Upper lobe of left lung (tissue), 6 donors: ENCODE measurements at regions not wholly inside any gene's neighbourhood (a gene's known extent, or its start where the extent isn't known, plus 50 kb on each side); places are given as distances from the start of the nearest gene placed in this dataset.
"Not testable (repeated sequence)": the region's sequence is repeated elsewhere in the genome, so short reads cannot be mapped to it uniquely, and the experiment has no call there.

Source experiments
- ATAC-seq, 2 donors: fragments of 200-7000 bp; cut with Tn5 transposase; one replicate each; pipeline ENCODE4 v1.9.1; 2022; ENCODE audit warnings: mild to moderate bottlenecking in 2 of 2, moderate library complexity in 2 of 2; ENCODE audit not compliant: low FRiP score in 2 of 2
- DNase-seq, 2 donors: peaks; one replicate each; pipeline ENCODE4 v3.0.0-alpha.2; 2019 to 2020
- H3K27ac ChIP-seq, 4 donors: fragments of 200-600 bp; sonication (generic); one replicate each; pipeline ENCODE4 v1.5.1; 2016 to 2019
- H3K27me3 ChIP-seq, 4 donors: fragments of 200-600 bp; sonication (generic); one replicate each; pipeline ENCODE4 v1.5.1; 2017 to 2019
- H3K36me3 ChIP-seq, 4 donors: fragments of 200-600 bp; sonication (generic); one replicate each; pipeline ENCODE4 v1.5.1; 2016 to 2019
- H3K4me1 ChIP-seq, 4 donors: fragments of 200-600 bp; sonication (generic); one replicate each; pipeline ENCODE4 v1.5.1; 2018 to 2019
- H3K4me3 ChIP-seq, 4 donors: fragments of 200-600 bp; sonication (generic); one replicate each; pipeline ENCODE4 v1.5.1; 2017 to 2019; ENCODE audit warnings: mild to moderate bottlenecking in 2 of 4, moderate library complexity in 1 of 4
- H3K9me3 ChIP-seq, 4 donors: fragments of 200-600 bp; sonication (generic); one replicate each; pipeline ENCODE4 v1.5.1; 2018 to 2019
- CTCF ChIP-seq, 6 experiments: fragments of 450-650 bp in 4 of 6; fragments of 200-600 bp in 2 of 6; sonication (generic) in 2 of 6; IDR thresholded peaks; one replicate each; pipeline ENCODE4 v1.5.1; 2016 to 2019; ENCODE audit warnings: antibody characterized with exemption in 6 of 6
- EP300 ChIP-seq, 4 donors: sonication (generic); formaldehyde crosslinking; IDR thresholded peaks; one replicate each; pipeline ENCODE4 v1.5.1; 2017; ENCODE audit warnings: antibody characterized with exemption in 4 of 4, control low read depth in 2 of 4
- POLR2A ChIP-seq, 4 donors: fragments of 450-650 bp; IDR thresholded peaks; one replicate each; pipeline ENCODE4 v1.5.1; 2016 to 2017; ENCODE audit warnings: antibody characterized with exemption in 4 of 4, mild to moderate bottlenecking in 2 of 4
- POLR2AphosphoS5 ChIP-seq, 2 donors: sonication (generic); formaldehyde crosslinking; IDR thresholded peaks; one replicate each; pipeline ENCODE4 v1.5.1; 2017; ENCODE audit warnings: antibody characterized with exemption in 2 of 2
- WGBS, 2 donors: methylation state at CpG; one replicate each; pipeline ENCODE4 v1.1.5; 2017 to 2018; 5-methylcytosine and 5-hydroxymethylcytosine counted together
- donor health status: DM: no; HTN: no; CAD: no; lungs with moderate emphysema.
- donor health status: DM: no; HTN: yes; CAD: no; lungs with severe emphysema.

GRCh38 chr6:65988006-65988405 is 281.0 kb upstream of the EYS start:
- ATAC-seq: no peak
- TF ChIP-seq CTCF (IDR thresholded peaks at IDR 0.05) (no peak), POLR2AphosphoS5 (IDR thresholded peaks at IDR 0.05) (no peak), EP300 (IDR thresholded peaks at IDR 0.05) (no peak), POLR2A (IDR thresholded peaks at IDR 0.05) (no peak)
- 40 to 63% methylated on average over 1 of the region's 1 CpG for WGBS, 2 donors
- Histone ChIP-seq H3K4me1 (no peaks in the 10 kb centered on the region), H3K27me3 (no peaks in the 10 kb centered on the region), H3K27ac (no peak overlapping the region), H3K4me3 (no peak overlapping the region), H3K36me3 (no peaks in the 10 kb centered on the region), H3K9me3 (no peaks in the 10 kb centered on the region)
- no peak for DNase-seq

GRCh38 chr6:65984089-65984488 is 277.1 kb upstream of the EYS start:
- Histone ChIP-seq H3K27me3 (no peaks in the 10 kb centered on the region), H3K4me3 (no peak overlapping the region), H3K9me3 (no peaks in the 10 kb centered on the region), H3K27ac (no peak overlapping the region), H3K36me3 (no peaks in the 10 kb centered on the region), H3K4me1 (no peaks in the 10 kb centered on the region)
- TF ChIP-seq CTCF (IDR thresholded peaks at IDR 0.05) (no peak), POLR2AphosphoS5 (IDR thresholded peaks at IDR 0.05) (no peak), POLR2A (IDR thresholded peaks at IDR 0.05) (no peak), EP300 (IDR thresholded peaks at IDR 0.05) (no peak)
- no peak for DNase-seq
- ATAC-seq: no peak
- 85 to 87% methylated on average over 2 of the region's 2 CpGs for WGBS, 2 donors

GRCh38 chr6:65979120-65979519 is 272.1 kb upstream of the EYS start:
- no peaks in the 10 kb centered on the region for H3K9me3 ChIP-seq
- no peak for DNase-seq
- no peaks in the 10 kb centered on the region for H3K27me3 ChIP-seq
- no peaks in the 10 kb centered on the region for H3K4me1 ChIP-seq
- H3K27ac ChIP-seq: no peak overlapping the region
- no peaks in the 10 kb centered on the region for H3K36me3 ChIP-seq
- no peak for ATAC-seq
- TF ChIP-seq POLR2A (IDR thresholded peaks at IDR 0.05): no peak
- TF ChIP-seq POLR2AphosphoS5 (IDR thresholded peaks at IDR 0.05): no peak
- no peak for TF ChIP-seq EP300 (IDR thresholded peaks at IDR 0.05)
- no peak for TF ChIP-seq CTCF (IDR thresholded peaks at IDR 0.05)
- no peak overlapping the region for H3K4me3 ChIP-seq
- WGBS, 2 donors: 50 to 54% methylated on average over 2 of the region's 2 CpGs

GRCh38 chr6:65971252-65971651 is 264.2 kb upstream of the EYS start:
- not testable (repeated sequence) for H3K36me3 ChIP-seq, H3K9me3 ChIP-seq, ATAC-seq, H3K4me3 ChIP-seq, H3K27me3 ChIP-seq, H3K27ac ChIP-seq, H3K4me1 ChIP-seq
- DNase-seq: peak in 1 of 2 donors; percentile 17
- whole genome bisulfite sequencing, 2 donors: 90 to 91% methylated on average over 8 of the region's 9 CpGs

DNA sequence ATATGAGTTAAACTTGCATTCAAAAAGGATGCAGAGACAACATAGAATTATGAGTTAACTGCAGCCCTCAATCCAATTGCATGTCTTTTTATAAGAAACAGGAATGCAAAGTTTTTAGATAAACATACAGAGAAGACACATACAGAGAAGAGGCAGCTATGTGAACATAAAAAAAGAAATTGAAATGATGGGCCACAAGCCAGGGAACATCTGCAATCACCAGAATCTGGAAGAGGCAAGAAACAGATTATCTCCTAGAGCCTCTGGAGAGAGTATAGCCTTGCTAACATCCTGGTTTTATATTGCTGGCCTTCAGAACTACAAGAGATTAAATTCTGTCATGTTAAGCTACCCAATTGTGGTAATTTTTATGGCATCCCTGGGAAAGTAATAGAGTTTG is 257.2 kb upstream of the EYS start:
- Histone ChIP-seq H3K4me3 (no peak overlapping the region), H3K27ac (no peak overlapping the region), H3K36me3 (no peaks in the 10 kb centered on the region), H3K9me3 (no peaks in the 10 kb centered on the region), H3K27me3 (no peaks in the 10 kb centered on the region), H3K4me1 (no peaks in the 10 kb centered on the region)
- ATAC-seq: no peak
- no peak for DNase-seq
- no peak for TF ChIP-seq CTCF (IDR thresholded peaks at IDR 0.05)
- TF ChIP-seq POLR2AphosphoS5 (IDR thresholded peaks at IDR 0.05): no peak
- no peak for TF ChIP-seq POLR2A (IDR thresholded peaks at IDR 0.05)
- TF ChIP-seq EP300 (IDR thresholded peaks at IDR 0.05): no peak
